Hepatocyte (in vitro differentiated cells): ENCODE measurements at regions not wholly inside any gene's neighbourhood (a gene's known extent, or its start where the extent isn't known, plus 50 kb on each side); places are given as distances from the start of the nearest gene placed in this dataset.

ENCODE experiments used
- DNase-seq: peaks from one replicate; pipeline ENCODE4 v3.0.0-alpha.2; 2016; ENCODE audit warnings: low spot score
- H2AFZ ChIP-seq: fragments of 200-600 bp; sonication (generic); 2 replicates; pipeline ENCODE4 v1.6.0; 2016; ENCODE audit warnings: antibody characterized with exemption, mild to moderate bottlenecking
- H3K27ac ChIP-seq: fragments of 200-600 bp; sonication (generic); 2 replicates; pipeline ENCODE4 v1.5.1; 2016; ENCODE audit warnings: mild to moderate bottlenecking
- H3K27me3 ChIP-seq: fragments of 200-600 bp; sonication (generic); 2 replicates; pipeline ENCODE4 v1.6.1; 2016
- H3K36me3 ChIP-seq: fragments of 200-600 bp; sonication (generic); replicated peaks from 2 replicates; pipeline ENCODE4 v1.5.1; 2016; ENCODE audit warnings: low read depth; ENCODE audit not compliant: insufficient read depth
- H3K4me1 ChIP-seq: fragments of 200-600 bp; sonication (generic); 2 replicates; pipeline ENCODE4 v1.5.1; 2016; ENCODE audit warnings: mild to moderate bottlenecking, moderate library complexity; ENCODE audit not compliant: insufficient read depth
- H3K4me2 ChIP-seq: fragments of 200-600 bp; sonication (generic); 2 replicates; pipeline ENCODE4 v1.6.0; 2016
- H3K4me3 ChIP-seq: fragments of 200-600 bp; sonication (generic); 2 replicates; pipeline ENCODE4 v1.5.1; 2016; ENCODE audit warnings: mild to moderate bottlenecking
- H3K79me2 ChIP-seq: fragments of 200-600 bp; sonication (generic); 2 replicates; pipeline ENCODE4 v1.6.0; 2017; ENCODE audit warnings: mild to moderate bottlenecking
- H3K9me2 ChIP-seq: fragments of 200-600 bp; sonication (generic); replicated peaks from 2 replicates; pipeline ENCODE4 v1.6.0; 2017; ENCODE audit warnings: mild to moderate bottlenecking; ENCODE audit not compliant: insufficient read depth
- H3K9me3 ChIP-seq: fragments of 200-600 bp; sonication (generic); 2 replicates; pipeline ENCODE4 v1.5.1; 2016; ENCODE audit warnings: low read depth, mild to moderate bottlenecking
- H4K20me1 ChIP-seq: fragments of 200-600 bp; sonication (generic); 2 replicates; pipeline ENCODE4 v1.6.0; 2016; ENCODE audit warnings: mild to moderate bottlenecking; ENCODE audit not compliant: insufficient read depth, poor library complexity, severe bottlenecking
- CTCF ChIP-seq: fragments of 200-600 bp; sonication (generic); IDR thresholded peaks from 2 replicates; pipeline ENCODE4 v1.5.1; 2016; ENCODE audit warnings: antibody characterized with exemption, mild to moderate bottlenecking; ENCODE audit not compliant: poor library complexity
- EZH2 ChIP-seq: fragments of 200-600 bp; sonication (generic); IDR thresholded peaks from 2 replicates; pipeline ENCODE4 v1.6.1; 2016; ENCODE audit warnings: antibody characterized with exemption, mild to moderate bottlenecking, borderline replicate concordance
- EZH2phosphoT487 ChIP-seq: fragments of 200-600 bp; sonication (generic); IDR thresholded peaks from one replicate; pipeline ENCODE4 v1.6.1; 2018; ENCODE audit warnings: antibody characterized with exemption, mild to moderate bottlenecking, low read depth, moderate library complexity; ENCODE audit not compliant: unreplicated experiment, severe bottlenecking
- WGBS: methylation state at CpG from one replicate; pipeline ENCODE4 v1.1.6; 2016; ENCODE audit warnings: low lambda C conversion rate; ENCODE audit errors: missing lambda C conversion rate; 5-methylcytosine and 5-hydroxymethylcytosine counted together

- no peaks in the 10 kb centered on the region for H3K4me1 ChIP-seq
- H4K20me1 ChIP-seq, result no peaks in the 10 kb centered on the region
- no peak for DNase-seq
- no peak overlapping the region for H2AFZ ChIP-seq
- H3K4me2 ChIP-seq, result no peak overlapping the region
- H3K9me2 ChIP-seq, result no peaks in the 10 kb centered on the region
- H3K79me2 ChIP-seq, result no peaks in the 10 kb centered on the region
- no peaks in the 10 kb centered on the region for H3K36me3 ChIP-seq
- H3K9me3 ChIP-seq, result no peaks in the 10 kb centered on the region
- 88% methylated on average over 12 of the region's 12 CpGs for WGBS
- H3K27ac ChIP-seq, result no peak overlapping the region
- TF ChIP-seq EZH2phosphoT487, result no peak
- no peak overlapping the region for H3K4me3 ChIP-seq
- H3K27me3 ChIP-seq, result peaks cover 3% of the 10 kb centered on the region
Observed at GRCh38 chr1:192476802-192477298, 98.7 kb upstream of the RGS1 start.

DNA sequence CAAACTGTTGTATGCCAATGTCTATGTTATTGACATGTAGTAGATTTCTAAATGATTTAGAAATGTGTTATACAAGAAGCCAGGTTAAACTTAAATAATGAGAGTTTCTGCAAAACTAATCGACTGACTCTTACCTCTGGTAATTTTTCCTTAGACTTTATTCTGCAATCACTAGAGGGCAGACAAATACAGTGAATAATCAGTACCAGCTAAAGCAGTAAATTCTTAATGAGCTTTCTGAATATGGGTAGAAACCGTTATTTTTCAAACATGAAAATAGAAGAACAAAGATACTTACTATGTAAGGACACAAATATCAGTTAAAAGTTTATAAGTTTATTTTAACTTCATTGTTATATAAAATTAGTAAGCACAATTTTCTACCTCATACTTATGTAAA is 97.9 kb upstream of the RGS1 start:
- H4K20me1 ChIP-seq, result no peaks in the 10 kb centered on the region
- no peaks in the 10 kb centered on the region for H3K27me3 ChIP-seq
- TF ChIP-seq CTCF (peak; percentile 82), EZH2 (no peak)
- no peak overlapping the region for H3K27ac ChIP-seq
- 25% methylated on average over 2 of the region's 2 CpGs for WGBS
- peak; percentile 24 for DNase-seq
- no peak overlapping the region for H2AFZ ChIP-seq
- H3K79me2 ChIP-seq, result no peaks in the 10 kb centered on the region
- no peaks in the 10 kb centered on the region for H3K36me3 ChIP-seq
- H3K9me2 ChIP-seq, result no peaks in the 10 kb centered on the region
- no peak overlapping the region for H3K4me3 ChIP-seq
- H3K4me2 ChIP-seq, result no peak overlapping the region
- no peaks in the 10 kb centered on the region for H3K9me3 ChIP-seq
- H3K4me1 ChIP-seq, result no peaks in the 10 kb centered on the region

GRCh38 chr1:192485692-192486436 is 89.7 kb upstream of the RGS1 start:
- Histone ChIP-seq H2AFZ (no peak overlapping the region), H3K79me2 (no peaks in the 10 kb centered on the region), H4K20me1 (no peaks in the 10 kb centered on the region), H3K9me3 (no peaks in the 10 kb centered on the region), H3K4me3 (no peak overlapping the region), H3K9me2 (no peaks in the 10 kb centered on the region), H3K27me3 (no peaks in the 10 kb centered on the region), H3K27ac (peak overlapping the region; percentile 17), H3K4me1 (peaks cover 6% of the 10 kb centered on the region), H3K36me3 (no peaks in the 10 kb centered on the region), H3K4me2 (no peak overlapping the region)
- WGBS, result 92% methylated on average over 1 of the region's 1 CpG
- DNase-seq, result peak; percentile 70
- TF ChIP-seq EZH2phosphoT487, result no peak
- TF ChIP-seq CTCF, result no peak
- TF ChIP-seq EZH2, result no peak

DNA sequence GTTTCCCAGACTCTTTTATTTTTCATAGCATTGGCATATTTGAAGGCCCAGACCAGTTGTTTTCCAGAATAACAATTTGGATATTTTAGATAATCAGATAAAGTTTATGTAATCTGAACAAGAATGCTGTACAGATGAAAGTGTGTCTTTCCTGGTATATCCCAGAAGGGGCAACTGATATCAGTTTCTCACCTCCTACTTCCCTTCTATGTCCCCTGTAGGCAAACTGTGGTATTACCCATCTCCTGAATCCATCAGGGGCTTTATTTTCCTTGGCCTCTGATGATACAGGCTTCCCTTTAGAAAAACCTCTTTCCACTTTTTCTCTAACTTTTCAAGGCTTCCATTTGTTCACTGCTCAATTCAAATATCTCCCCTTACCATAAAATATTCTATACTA is 87.5 kb upstream of the RGS1 start:
- Histone ChIP-seq H3K4me3 (no peak overlapping the region), H2AFZ (no peak overlapping the region), H3K27me3 (no peaks in the 10 kb centered on the region), H3K27ac (no peak overlapping the region), H3K79me2 (no peaks in the 10 kb centered on the region), H3K9me3 (no peaks in the 10 kb centered on the region), H3K4me1 (peaks cover 6% of the 10 kb centered on the region), H3K9me2 (no peaks in the 10 kb centered on the region), H3K36me3 (no peaks in the 10 kb centered on the region), H4K20me1 (no peaks in the 10 kb centered on the region), H3K4me2 (no peak overlapping the region)
- TF ChIP-seq EZH2phosphoT487 (no peak), CTCF (no peak), EZH2 (no peak)
- DNase-seq, result no peak
